Endothelial cell (in vitro differentiated cells): ENCODE measurements at regions not wholly inside any gene's neighbourhood (a gene's known extent, or its start where the extent isn't known, plus 50 kb on each side); places are given as distances from the start of the nearest gene placed in this dataset.

ENCODE experiments used
- DNase-seq: peaks from one replicate; pipeline ENCODE4 v3.0.0; 2021; ENCODE audit warnings: low spot score
- H3K27ac Mint-ChIP-seq: one replicate; pipeline ENCODE4 v1.8.0; 2021; ENCODE audit warnings: mixed read lengths, inconsistent platforms; ENCODE audit not compliant: unreplicated experiment
- H3K27me3 Mint-ChIP-seq: one replicate; pipeline ENCODE4 v1.8.0; 2021; ENCODE audit warnings: mild to moderate bottlenecking, moderate library complexity, mixed read lengths, inconsistent platforms; ENCODE audit not compliant: unreplicated experiment
- H3K36me3 Mint-ChIP-seq: one replicate; pipeline ENCODE4 v1.8.0; 2021; ENCODE audit warnings: mild to moderate bottlenecking, low read depth, mixed read lengths, inconsistent platforms; ENCODE audit not compliant: unreplicated experiment
- H3K4me1 Mint-ChIP-seq: one replicate; pipeline ENCODE4 v1.8.0; 2021; ENCODE audit warnings: mild to moderate bottlenecking, mixed read lengths, inconsistent platforms; ENCODE audit not compliant: unreplicated experiment
- H3K4me3 Mint-ChIP-seq: one replicate; pipeline ENCODE4 v1.8.0; 2021; ENCODE audit warnings: mild to moderate bottlenecking, mixed read lengths, inconsistent platforms; ENCODE audit not compliant: unreplicated experiment
- H3K9me3 Mint-ChIP-seq: one replicate; pipeline ENCODE4 v1.8.0; 2021; ENCODE audit warnings: mixed read lengths, inconsistent platforms; ENCODE audit not compliant: unreplicated experiment
- CTCF ChIP-seq: fragments of 200-600 bp; sonication (generic); IDR thresholded peaks from one replicate; pipeline ENCODE4 v1.5.0; 2021; ENCODE audit warnings: antibody characterized with exemption; ENCODE audit not compliant: unreplicated experiment

DNA sequence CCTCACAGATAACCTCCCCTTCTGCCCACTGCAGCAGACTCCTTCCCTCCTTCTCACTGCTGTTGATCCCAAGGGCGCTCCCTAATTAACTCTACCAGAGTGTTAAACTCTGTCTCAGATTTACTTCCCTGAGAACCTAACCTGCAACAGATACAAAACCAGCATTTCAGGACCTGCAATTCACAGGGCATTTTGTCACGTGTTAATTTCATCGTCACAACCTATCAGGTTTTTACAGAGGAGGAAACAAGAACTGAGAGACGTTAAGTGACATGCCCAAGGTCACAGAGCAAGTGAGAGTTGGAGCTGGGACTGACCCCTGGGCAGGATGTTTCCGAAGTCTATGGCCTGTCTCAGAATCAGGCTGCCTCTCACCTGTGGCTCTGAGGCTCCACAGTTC, 223.9 kb downstream of the UACA start:
- no peak overlapping the region for H3K27ac Mint-ChIP-seq
- no peaks in the 10 kb centered on the region for H3K9me3 Mint-ChIP-seq
- peaks cover 1% of the 10 kb centered on the region for H3K27me3 Mint-ChIP-seq
- no peaks in the 10 kb centered on the region for H3K36me3 Mint-ChIP-seq
- TF ChIP-seq CTCF, result no peak
- H3K4me3 Mint-ChIP-seq, result no peak overlapping the region
- DNase-seq, result no peak
- peaks cover 14% of the 10 kb centered on the region for H3K4me1 Mint-ChIP-seq

- Mint-ChIP-seq H3K27ac (no peak overlapping the region), H3K36me3 (no peaks in the 10 kb centered on the region), H3K4me1 (peaks cover 18% of the 10 kb centered on the region), H3K4me3 (no peak overlapping the region), H3K9me3 (no peaks in the 10 kb centered on the region), H3K27me3 (peaks cover 1% of the 10 kb centered on the region)
- DNase-seq, result no peak
- no peak for TF ChIP-seq CTCF
These were observed 225.1 kb downstream of the UACA start for GRCh38 chr15:70538278-70538677.

- Mint-ChIP-seq H3K9me3 (no peaks in the 10 kb centered on the region), H3K4me1 (peaks cover 18% of the 10 kb centered on the region), H3K27ac (no peak overlapping the region), H3K36me3 (no peaks in the 10 kb centered on the region), H3K4me3 (no peak overlapping the region), H3K27me3 (peaks cover 3% of the 10 kb centered on the region)
- no peak for DNase-seq
- TF ChIP-seq CTCF, result no peak
These were observed 227.4 kb downstream of the UACA start for GRCh38 chr15:70535955-70536338.

GRCh38 chr15:70535071-70535954, 228.0 kb downstream of the UACA start:
- H3K4me3 Mint-ChIP-seq, result no peak overlapping the region
- no peak for DNase-seq
- peaks cover 3% of the 10 kb centered on the region for H3K27me3 Mint-ChIP-seq
- no peak for TF ChIP-seq CTCF
- H3K4me1 Mint-ChIP-seq, result peaks cover 19% of the 10 kb centered on the region
- H3K27ac Mint-ChIP-seq, result no peak overlapping the region
- no peaks in the 10 kb centered on the region for H3K9me3 Mint-ChIP-seq
- H3K36me3 Mint-ChIP-seq, result peaks cover 1% of the 10 kb centered on the region
